Fibroblast of pulmonary artery (primary cell): ENCODE measurements at regions not wholly inside any gene's neighbourhood (a gene's known extent, or its start where the extent isn't known, plus 50 kb on each side); places are given as distances from the start of the nearest gene placed in this dataset.

ENCODE experiments used
- DNase-seq: peaks from one replicate; pipeline ENCODE4 v3.0.0-alpha.2; 2010; ENCODE audit warnings: low read depth
- H3K4me3 ChIP-seq: replicated peaks from 2 replicates; pipeline ENCODE4 v1.5.1; 2011; ENCODE audit warnings: low read depth, mild to moderate bottlenecking, control low read depth, low read length, moderate library complexity
- TF ChIP-seq, protein P1 (sequence below): IDR thresholded peaks from 2 replicates; pipeline ENCODE4 v1.5.1; 2011; ENCODE audit warnings: mild to moderate bottlenecking, control low read depth, low read length, inconsistent platforms; ENCODE audit errors: missing control alignments

DNA sequence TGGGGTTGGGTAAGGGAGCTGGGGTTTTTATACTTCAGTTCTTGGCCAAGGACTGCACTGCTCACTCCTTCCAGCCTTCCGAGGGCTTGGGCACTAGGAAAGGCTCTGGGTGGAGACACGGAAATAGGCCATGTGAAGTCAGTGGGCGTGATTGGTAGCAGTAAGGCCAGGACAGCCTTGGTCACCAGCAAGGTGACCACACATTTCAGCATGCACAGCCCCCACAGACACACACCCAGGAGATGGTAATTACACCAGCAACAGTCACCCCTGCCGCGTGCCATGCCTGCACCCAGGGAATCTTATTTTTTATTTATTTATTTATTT lies 252.5 kb downstream of the SEC14L1 start:
- no peak overlapping the region for H3K4me3 ChIP-seq
- TF ChIP-seq, protein P1, sequence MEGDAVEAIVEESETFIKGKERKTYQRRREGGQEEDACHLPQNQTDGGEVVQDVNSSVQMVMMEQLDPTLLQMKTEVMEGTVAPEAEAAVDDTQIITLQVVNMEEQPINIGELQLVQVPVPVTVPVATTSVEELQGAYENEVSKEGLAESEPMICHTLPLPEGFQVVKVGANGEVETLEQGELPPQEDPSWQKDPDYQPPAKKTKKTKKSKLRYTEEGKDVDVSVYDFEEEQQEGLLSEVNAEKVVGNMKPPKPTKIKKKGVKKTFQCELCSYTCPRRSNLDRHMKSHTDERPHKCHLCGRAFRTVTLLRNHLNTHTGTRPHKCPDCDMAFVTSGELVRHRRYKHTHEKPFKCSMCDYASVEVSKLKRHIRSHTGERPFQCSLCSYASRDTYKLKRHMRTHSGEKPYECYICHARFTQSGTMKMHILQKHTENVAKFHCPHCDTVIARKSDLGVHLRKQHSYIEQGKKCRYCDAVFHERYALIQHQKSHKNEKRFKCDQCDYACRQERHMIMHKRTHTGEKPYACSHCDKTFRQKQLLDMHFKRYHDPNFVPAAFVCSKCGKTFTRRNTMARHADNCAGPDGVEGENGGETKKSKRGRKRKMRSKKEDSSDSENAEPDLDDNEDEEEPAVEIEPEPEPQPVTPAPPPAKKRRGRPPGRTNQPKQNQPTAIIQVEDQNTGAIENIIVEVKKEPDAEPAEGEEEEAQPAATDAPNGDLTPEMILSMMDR = no peak
- DNase-seq = no peak

- DNase-seq = no peak
- TF ChIP-seq, protein P1 = no peak
- H3K4me3 ChIP-seq = no peak overlapping the region
These were observed 253.2 kb downstream of the SEC14L1 start for GRCh38 chr17:77393867-77394539.

DNA sequence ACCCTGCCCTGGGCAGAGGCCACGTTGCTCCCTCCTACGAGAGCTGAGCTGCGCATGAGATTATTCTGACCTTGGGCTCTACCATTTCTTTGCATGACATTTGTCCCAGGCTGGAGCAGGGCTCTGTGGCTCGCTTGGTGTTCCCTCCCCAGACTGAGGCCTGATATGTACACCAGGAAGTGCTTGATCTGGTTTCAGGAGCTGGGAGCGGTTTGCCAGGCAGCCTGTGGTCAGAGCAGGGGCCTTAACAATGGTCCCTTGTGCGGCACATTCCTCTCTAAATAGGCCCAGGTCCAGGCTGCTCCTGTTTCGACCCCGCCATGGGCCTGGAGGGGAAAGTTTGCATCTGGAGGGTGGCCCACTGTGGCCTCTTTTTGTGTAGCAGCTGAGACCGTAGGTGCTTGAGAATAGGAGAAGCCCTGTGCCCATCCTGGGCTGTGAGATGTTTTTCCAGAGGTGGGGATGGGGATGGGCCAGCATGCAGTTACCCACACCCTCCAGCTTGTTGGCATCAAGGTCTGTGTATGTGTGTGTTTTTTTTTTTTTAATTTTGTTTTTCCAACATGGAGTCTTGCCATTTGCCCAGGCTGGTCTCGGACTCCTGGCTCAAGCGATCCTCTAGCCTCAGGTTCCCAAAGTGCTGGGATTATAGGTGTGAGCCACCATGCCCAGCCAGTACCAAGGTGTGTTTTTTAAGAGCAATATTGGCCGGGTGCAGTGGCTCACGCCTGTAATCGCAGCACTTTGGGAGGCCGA lies 253.9 kb downstream of the SEC14L1 start:
- H3K4me3 ChIP-seq = no peak overlapping the region
- peak; percentile 54 for DNase-seq
- TF ChIP-seq, protein P1 = no peak

DNA sequence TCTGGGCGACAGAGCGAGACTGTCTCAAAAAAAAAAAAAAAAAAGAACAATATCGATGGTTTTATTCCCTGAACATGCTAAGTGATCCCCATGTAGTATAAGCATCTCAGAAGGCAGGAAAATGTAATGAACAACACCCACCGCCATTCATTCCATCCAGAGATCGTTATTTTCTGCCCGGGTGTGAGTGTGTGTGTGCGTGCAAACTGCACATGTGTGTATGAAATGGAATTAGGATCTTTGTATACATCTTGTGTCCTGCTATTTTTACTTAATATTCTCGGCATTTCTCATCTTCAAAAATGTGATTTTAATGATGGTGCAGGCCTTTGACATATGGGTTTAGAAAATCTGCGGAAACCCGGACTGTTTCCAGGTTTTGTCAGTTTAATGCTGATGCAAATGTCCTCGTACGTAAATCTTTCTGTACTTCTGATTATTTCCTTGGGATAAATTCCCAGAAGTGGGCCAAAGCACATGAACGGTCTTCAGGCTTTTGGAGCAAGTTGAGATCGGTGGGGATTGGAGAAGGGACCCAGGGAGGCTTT lies 254.8 kb downstream of the SEC14L1 start:
- DNase-seq = no peak
- no peak overlapping the region for H3K4me3 ChIP-seq
- TF ChIP-seq, protein P1 = no peak

DNA sequence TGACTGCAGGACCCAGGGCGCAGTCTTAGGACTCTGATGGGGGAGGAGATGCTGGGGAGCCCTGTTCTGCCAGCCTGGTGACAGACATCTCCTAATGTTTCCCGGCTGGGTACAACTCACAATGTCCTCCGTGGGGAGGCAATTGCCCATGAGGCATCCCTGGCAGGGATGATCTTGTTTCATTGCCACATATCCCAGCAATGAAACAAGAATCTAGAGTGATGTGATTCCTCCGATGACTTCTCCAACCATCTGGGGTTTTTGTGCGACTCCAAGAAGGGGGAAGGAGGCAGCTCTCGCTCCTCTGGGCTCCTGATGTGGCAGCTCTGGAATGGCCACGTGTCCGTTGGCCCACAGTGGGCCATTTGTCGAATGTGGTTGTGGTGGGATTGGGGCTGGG lies 255.8 kb downstream of the SEC14L1 start:
- TF ChIP-seq, protein P1 = no peak
- DNase-seq = no peak
- H3K4me3 ChIP-seq = no peak overlapping the region

- TF ChIP-seq, protein P1 = no peak
- H3K4me3 ChIP-seq = no peak overlapping the region
- no peak for DNase-seq
These were observed 257.5 kb downstream of the SEC14L1 start for GRCh38 chr17:77398274-77398673.
